ENCODE measurements at regions not wholly inside any gene's neighbourhood (a gene's known extent, or its start where the extent isn't known, plus 50 kb on each side); places are given as distances from the start of the nearest gene placed in this dataset.
A peak's percentile ranks its signal among the peaks of the same experiment; 100 is the strongest.
"Not testable (repeated sequence)": the region's sequence is repeated elsewhere in the genome, so short reads cannot be mapped to it uniquely, and the experiment has no call there.

DNA sequence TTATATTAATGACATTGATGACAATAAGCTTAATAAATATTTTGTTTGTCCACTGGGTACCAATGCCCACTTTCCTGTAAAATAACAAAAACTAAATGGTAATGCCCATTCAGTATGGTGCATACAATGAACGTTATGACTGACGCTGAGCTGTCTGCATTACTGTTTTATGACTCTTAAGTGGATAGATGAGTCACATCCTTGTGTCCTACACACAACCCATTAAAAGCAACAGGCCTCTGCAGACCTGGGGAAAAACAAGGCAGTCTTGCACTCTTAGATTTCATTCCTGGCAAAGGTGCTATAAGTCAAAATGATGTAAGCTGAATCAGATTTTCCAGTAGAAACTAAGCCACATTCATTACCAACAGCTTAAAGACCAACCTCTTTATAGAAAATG, 176.3 kb upstream of the TMEM45B start:
- peak; percentile 24 for DNase-seq

DNA sequence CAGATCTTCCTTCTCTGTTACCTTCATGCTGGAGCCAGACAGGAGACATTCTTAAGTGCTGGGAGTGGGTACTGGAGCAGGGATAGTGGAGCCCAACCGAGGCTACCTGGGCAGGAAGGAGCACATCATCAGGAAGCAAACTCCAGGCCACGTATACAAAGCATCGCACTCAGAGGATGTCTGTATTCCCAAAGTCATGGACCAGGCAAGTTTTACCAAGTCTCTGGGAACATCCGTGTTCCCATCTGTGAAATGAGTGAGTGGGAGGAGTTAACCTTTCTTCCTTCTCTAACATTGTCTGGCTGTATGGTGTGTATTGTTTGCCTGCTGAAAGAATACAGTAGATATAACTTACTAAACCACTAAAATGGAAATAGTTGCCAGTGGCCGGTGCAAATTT, 175.0 kb upstream of the TMEM45B start:
- DNase-seq = no peak

DNA sequence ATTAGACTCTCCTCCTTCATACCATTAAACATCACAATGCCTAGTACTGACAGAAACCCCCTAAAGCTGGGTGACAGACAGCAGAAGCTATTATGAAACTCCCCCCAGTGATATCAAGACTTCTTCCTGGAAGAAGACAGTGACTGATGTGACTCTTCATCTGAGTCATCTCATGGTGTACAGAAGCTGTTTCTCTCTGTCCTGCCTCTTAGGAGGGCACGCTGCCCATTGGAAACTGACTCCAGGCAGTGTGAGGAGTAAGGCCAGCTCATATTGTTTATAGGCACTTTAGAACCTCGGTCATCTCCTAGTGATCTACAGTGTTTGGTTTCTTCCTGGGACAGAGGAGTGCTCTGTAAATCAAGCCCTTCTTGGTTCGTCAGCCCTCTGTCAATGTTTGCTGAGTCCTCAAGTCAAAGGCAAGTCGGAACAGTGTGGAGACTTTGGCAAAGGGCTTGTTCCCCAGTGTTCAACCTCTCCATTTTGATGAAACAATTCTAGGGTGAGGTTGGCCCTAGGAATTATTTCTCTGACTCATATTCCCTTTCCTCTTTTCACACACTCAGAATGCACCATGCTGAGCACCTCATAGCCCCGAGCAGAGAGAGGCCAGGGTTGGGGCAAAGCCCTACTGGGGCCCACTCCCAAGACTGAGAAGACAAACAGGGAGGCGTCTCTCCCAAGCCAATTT, 172.5 kb upstream of the TMEM45B start:
- DNase-seq = no peak

DNA sequence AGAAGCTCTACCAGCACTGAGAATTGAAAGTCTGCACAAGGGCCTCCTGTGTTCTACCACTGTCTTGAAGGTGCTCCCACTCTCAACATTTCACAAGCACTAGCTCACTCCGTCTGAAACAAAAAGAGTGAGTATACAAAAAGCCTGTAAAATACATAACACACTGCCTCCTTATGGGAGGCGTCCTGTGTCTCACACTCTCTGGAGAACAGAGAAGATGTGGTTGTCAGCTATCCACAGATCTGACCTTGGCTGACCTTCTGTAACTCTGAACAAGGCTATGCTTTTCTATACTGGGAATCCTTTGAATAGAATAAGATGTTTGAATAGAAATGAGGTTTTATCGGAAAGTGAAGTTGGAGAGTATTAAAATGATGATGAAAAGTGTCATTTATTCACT, 171.3 kb upstream of the TMEM45B start:
- DNase-seq = no peak

DNA sequence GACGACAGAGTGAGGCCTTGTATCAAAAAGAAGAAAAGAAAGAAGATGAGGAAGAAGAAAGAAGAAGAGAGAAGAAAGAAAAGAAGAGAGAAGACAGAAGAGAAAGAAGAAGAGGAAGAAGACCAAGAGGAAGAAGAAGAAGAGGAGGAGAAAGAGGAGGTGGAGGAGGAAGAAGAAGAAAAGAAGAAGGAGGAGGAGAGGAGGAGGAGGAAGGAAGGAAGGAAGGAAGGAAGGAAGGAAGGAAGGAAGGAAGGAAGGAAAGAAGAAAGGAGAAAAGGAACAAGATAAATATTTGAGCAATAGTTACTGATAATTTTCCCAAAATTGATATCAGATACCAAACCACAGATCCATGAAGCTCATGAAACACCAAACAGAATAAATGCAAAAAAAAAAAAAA, 169.7 kb upstream of the TMEM45B start:
- DNase-seq = no peak

DNA sequence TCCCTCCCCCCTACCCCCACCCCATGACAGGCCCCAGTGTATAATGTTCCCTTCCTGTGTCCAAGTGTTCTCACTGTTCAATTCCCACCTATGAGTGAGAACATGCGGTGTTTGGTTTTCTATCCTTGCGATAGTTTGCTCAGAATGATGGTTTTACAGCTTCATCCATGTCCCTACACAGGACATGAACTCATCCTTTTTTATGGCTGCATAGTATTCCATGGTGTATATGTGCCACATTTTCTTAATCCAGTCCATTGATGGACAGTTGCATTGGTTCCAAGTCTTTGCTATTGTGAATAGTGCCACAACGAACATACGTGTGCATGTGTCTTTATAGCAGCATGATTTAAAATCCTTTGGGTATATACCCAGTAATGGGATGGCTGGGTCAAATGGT, 165.6 kb upstream of the TMEM45B start:
- not testable (repeated sequence) for DNase-seq

DNA sequence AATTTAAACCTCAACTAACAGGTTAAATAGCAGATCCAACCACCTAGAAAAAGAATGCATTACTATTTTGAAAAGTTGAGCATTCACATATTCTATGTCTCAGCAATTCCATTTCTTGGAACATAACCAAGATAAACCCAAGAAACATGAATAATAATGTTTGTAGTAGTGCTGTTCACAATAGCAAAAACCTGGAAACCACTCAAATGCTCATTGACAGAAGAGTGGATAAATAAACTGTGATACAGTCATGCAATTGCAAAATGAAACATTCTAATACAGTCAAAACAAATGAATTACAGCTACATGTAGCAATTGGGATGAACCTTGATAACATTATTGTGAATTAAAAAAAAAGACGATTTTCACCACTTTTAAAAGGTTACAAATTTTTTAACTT, 162.8 kb upstream of the TMEM45B start:
- no peak for DNase-seq

DNA sequence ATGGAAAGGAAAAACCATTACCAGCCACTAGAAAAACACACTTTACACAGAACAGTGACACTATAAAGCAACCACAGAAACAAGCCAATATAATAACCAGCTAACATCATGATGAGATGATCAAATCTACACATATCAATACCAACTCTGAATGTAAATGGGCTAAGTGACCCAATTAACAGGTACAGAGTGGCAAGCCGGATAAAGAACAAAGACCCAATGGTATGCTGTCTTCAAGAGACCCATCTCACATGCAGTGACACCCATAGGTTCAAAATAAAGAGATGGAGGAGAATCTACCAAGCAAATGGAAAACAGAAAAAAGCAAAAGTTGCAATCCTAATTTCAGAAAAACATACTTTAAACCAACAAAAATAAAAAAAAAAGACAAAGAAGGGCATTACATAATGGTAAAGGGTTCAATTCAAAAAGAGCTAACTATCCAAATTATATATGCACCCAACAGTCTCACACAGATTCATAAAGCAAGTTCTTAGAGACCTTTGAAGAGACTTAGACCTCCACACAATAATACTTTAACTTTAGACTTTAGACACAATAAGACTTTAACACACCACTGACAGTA, 160.3 kb upstream of the TMEM45B start:
- no peak for DNase-seq

DNA sequence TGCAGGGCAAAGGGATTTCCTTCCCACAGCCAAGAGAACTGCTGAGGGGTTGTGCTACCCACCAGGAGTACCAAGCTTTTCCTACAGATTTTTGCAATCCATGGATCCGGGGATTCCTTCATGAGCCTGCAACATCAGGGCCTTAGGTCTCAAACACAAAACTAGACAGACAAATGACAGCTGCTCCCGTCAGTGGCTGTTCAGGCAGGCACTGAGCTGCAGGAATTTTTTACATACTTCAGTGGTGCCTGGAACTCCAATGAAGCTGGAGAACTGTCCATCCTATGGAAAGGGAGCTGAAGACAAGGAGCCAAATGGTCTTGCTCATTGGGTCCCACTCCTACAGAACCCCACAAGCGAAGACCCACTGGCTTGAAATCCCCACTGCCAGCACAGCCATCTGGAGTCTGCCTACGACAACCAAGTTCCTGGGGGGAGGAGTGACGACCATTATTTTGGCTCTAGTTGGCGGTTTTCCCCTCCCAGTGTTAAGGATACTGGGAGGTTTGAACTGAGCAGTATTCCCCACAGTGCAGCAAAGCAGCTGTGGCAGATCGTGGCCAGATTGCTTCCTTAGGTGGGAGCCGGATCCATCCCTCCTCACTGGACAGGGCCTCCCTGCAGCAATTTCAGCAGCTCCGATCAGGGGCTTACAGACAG, 157.7 kb upstream of the TMEM45B start:
- DNase-seq = no peak

DNA sequence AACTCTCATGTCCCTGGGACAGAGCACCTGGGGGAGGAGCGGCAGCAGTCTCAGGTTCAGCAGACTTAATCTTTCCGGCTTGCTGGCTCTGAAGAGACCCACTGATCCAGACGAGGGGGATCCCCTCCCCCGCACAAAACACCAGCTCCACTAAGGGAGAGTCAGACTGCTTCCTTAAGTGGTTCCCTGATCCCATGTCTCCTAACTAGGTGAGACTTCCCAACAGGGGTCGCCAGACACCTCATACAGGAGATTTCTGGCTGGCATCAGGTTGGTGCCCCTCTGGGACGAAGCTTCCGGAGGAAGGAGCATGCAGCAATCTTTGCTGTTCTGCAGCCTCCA, 157.2 kb upstream of the TMEM45B start:
- DNase-seq = no peak

DNA sequence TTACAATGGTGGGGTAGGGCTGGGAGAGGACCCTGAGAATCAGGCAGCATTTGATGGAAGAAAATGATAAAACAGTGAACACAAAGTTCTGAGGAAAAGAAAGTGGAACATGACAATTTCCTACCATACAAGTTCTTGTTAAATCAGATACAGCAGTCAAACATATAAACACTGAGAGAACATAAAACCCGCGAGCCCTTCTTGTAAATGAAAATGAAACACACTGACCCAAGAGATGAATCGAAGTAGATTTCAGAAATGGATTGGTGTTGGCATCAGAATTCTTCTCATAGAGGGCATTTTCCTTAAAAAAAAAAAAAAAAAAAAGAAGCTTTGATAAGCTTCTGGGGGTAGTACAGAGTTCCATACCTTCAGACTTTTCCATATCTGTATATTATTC, 134.7 kb upstream of the TMEM45B start:
- DNase-seq = no peak

DNA sequence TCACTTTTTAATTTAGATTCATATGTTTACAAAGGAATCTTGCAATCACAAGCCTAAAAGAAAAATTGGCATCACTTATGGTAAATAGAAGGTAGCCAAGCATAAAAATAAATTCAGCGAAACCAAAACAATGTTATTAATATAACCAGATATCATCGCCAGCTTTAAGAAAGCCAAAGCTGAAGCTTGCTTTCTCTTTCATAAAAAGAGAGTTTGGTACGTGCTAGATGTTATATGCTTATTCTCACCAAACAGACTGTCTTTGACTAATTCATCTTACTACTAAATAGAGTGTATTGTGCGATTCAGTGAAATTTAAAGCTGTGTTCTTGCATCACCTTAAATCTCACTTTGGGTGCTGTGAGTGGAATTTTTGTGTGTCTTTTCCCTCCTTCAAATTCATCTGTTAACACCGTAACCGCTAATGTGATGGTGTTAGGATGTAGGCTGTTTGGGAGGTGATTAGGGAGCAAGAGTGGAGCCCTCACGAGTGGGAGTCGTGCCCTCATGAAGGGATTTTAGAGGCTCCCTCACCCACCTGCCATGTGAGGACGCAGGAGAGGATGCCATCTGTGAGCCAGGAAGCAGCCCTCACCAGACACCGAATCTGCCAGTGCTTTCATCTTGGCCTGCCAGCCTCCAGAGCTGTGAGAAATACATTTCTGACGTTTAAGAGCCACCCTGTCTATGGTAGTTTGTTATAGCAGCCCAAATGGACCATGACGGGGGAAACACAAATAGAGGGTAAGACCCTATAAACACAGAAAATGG, 134.1 kb upstream of the TMEM45B start:
- DNase-seq = no peak

DNA sequence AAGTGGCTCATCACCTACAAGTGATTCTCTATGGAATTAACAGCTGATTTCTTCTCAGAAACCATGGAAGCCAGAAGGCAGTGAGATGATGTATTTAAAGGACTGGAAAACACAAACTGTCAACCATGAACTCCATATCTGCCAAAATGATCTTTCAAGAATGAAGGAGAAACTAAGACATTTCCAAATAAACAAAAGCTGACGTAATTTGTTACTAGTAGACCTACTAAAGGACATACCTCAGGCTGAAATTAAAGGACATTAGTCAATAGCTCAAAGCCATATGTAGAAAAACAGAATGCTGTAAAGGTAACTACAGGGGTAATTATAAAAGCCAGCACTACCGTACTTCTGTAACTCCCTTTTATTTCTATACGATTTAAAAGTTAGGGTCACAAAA, 129.4 kb upstream of the TMEM45B start:
- no peak for DNase-seq

DNA sequence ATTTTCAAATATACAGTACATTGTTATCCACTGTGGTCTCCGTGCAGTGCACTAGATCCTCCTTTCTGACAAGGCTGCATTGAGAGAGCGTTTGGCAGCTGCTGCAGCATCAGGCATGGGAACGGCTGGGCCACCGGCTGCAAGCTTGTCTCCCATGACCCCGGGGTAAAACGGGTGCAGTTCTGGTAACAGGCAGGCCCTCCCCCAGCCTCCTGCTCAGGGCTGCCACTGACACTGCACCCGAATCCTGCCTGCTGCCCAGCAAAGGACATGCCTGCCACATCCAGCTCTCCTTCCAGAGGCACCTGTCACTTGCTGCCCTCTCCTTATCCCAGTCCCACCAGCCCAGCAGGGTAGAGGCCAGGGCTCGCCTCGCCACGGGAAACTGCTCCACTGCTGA, 124.5 kb upstream of the TMEM45B start:
- DNase-seq = no peak

DNA sequence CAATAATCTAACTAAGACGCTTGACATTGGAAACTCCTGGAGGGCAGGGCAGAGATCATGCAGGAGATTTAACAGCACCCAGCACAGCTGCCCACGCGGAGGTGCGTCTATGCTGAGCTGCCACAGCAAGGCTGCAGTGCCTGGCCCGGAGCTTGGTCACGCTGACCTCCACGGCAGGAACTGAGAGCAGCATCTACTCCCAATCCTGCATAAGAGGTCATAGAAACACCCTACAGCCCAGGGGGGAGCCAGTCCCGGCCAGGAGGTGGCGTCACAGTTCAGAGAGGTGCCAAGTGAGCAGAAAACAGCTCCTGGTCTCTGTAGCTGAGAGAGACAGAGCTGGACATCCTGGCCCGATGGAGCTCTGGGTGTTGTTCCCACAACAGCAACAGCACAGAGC, 121.1 kb upstream of the TMEM45B start:
- DNase-seq = no peak

DNA sequence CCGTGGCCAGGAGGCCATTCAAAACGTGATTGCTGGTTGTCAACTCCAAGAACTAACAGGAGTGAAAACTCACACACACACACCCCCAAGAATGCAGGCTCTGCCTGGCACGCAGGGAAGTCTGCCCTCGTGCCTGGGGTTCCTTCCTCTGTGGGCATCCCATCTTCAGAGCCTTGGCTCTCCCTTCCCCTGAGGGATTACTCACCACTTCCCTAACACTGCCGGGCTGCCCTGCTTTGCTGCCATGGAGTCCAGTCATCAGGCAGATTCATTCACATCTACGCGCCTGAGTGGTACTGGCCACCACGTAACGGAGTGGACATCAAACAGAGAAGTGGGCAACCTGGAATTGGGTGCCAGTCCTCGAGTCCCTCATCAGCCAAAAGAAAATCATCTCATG, 120.7 kb upstream of the TMEM45B start:
- DNase-seq = no peak

DNA sequence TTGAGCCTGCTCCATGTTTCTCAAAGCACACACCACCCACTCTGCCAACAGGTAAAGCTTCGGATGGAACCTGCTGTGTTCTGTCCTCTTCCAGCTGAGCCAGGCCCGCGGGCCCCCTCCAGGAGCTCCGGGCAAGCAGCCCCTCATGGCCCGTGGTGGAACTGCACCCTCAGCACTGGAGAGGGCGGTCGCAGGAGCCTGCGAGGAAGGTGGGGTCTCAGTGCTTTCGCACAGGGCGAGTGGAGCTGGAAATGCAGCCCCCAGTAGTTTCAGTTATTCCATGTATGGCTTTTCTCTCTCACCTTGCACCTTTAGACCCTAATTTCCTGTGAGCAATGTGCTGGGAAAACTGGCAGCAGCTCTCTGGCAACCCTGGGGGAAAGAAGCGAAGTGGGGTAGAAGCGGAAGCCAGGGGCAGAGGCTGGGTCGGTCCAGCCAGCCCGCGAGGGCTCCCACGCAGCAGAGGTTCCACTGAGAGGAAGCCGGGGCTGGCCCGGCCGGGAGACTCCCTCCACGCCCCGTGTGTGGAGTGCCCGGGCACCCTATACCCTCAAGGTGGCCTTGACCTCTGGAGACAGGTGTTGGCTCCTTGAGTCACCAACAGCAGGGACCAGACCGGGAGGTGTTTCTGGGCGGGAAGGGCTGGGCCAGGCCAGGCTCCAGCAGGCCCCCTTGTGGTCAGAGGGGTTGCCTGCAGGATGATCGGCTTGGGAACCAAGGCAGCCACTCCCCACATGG, 119.9 kb upstream of the TMEM45B start:
- DNase-seq = peak; percentile 77

DNA sequence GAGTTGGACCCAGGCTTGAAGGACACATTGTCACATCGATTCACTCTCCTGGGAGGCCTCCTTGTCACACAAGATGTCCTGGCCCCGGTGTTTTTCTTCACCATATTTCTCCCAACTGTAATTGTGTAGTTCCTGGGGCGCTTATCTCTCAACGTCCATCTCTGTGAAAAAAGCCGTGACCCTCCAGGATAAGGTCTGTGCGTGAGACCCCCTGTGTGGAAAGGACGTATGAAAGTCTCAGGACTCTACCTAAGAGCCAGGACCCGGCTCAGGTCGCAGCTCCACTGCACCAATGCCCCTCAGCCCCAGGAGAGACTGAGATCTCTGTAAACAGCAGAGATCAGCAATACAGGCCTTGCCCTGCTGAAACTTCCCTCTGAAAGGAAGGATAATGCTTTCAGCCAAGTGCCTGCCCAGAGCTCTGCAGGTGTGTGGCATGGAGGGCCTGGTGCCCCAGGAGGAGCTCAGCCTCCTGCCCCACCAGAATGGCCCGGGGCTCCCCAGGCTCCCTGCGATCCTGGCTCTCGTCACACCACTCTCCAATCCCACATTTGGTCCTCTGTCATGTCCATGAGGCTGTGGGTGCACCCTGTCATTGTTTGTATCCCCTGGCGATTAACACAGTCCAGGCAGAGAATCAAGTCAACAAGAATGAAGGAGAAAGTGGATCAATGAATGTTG, 119.2 kb upstream of the TMEM45B start:
- DNase-seq = no peak

DNA sequence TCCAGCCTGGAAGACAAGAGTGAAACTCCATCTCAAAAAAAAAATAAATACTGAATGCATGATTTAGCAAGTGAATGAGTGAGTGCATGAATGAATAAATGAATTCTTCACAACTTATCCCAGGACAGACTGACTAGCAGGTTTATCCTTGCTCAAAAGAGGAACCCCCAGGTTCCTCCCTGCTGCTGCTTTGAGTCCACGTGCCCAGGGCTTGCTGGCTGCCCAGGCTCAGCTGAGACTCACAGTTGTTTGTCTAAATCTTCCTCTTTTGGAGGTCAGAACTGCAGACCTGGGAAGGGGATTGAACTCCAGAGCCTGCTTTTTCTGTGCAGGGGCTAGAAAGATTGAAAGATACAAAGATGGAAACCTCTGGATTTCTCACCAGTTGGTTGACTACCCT, 117.4 kb upstream of the TMEM45B start:
- no peak for DNase-seq

DNA sequence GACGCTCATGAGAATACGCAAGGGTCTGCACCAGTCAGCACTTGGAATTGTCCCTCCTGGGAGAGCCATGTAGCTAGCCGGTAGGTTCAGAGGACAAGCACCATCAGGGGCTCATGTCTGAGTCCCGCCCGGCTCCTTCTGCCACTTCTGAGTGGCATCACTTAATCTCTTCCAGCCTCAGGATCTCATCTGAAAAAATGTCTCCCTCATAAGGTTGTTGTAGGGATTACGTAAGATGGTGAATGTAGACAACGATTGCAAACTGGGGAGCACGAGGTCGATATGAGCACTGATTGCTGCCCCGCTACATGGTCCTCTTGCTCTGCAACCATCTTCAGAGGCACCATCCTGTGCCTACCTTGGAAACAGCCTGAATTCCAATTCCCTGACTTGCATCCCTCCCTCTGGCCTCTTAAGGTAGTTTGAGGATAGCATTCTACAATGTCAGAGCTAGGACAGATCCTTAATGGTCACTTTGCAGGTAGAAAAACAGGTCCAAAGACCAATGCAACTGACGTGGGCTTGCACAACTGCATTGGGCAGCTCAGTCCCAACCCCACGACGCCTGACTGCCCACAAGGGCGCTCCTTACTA, 115.8 kb upstream of the TMEM45B start:
- DNase-seq = no peak

DNA sequence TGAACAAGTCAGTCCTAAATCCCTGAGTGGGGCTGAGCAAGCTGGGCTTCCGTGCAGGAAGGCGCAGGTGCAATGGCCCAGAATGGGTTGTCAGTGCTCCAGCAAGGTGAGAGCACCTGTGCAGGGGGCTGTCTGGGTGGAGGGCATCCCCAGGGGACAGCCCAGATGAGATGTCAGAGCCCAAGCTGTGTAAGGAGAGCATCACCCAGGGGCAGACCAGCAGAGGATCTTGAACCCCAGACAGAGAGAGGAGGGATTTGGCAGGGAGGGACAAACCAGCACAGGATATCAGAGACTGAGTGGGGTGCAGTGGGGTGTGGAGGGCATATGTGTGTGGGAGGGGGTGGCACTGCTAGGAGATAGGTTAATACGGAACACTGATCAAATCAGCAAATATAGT, 114.9 kb upstream of the TMEM45B start:
- no peak for DNase-seq

DNA sequence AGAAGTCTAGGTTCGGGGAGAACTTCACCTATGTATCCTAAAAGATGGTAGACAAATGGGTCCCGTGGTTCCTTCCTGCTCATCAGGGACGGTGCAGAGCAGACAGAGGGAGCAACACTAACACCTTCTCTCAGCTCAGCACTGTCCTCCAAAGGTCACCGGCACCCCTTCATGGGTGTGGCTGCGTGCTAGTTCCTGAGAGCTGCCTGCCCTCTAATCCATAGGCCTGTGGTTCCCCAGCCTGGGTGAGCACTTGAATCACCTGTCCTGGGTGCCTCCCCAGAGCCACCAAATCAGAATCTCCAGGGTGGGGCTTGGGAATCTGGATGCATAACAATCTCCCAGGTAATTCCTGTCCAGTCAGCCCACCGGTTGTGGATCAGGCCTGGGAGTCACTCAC, 113.9 kb upstream of the TMEM45B start:
- no peak for DNase-seq
